Tibial nerve (tissue), 4 donors: ENCODE measurements at regions not wholly inside any gene's neighbourhood (a gene's known extent, or its start where the extent isn't known, plus 50 kb on each side); places are given as distances from the start of the nearest gene placed in this dataset.

Experiments used
- DNase-seq, 2 donors: peaks; one replicate each; pipeline ENCODE4 v3.0.0-alpha.2; 2019; ENCODE audit warnings: low spot score in 2 of 2
- H3K27ac ChIP-seq, 4 donors: fragments of 200-600 bp; sonication (generic) in 3 of 4; one replicate each; pipeline ENCODE4 v1.5.1; 2017 to 2019; ENCODE audit warnings: mild to moderate bottlenecking in 1 of 4
- H3K27me3 ChIP-seq, 2 donors: fragments of 200-600 bp; sonication (generic) in 1 of 2; one replicate each; pipeline versions ENCODE4 v1.5.1 to v1.6.0; 2017 to 2019
- H3K36me3 ChIP-seq, 3 donors: fragments of 200-600 bp; sonication (generic); one replicate each; pipeline ENCODE4 v1.5.1; 2018 to 2019
- H3K4me1 ChIP-seq, 4 donors: fragments of 200-600 bp; sonication (generic) in 3 of 4; one replicate each; pipeline ENCODE4 v1.5.1; 2017 to 2019
- H3K4me3 ChIP-seq, 4 donors: fragments of 200-600 bp; sonication (generic) in 3 of 4; one replicate each; pipeline ENCODE4 v1.5.1; 2017 to 2019; ENCODE audit warnings: mild to moderate bottlenecking in 1 of 4, moderate library complexity in 1 of 4
- H3K9me3 ChIP-seq, 4 donors: fragments of 200-600 bp; sonication (generic) in 3 of 4; one replicate each; pipeline ENCODE4 v1.5.1; 2017 to 2019
- CTCF ChIP-seq, 5 experiments: fragments of 200-600 bp in 3 of 5; fragments of 450-650 bp in 2 of 5; sonication (generic) in 3 of 5; IDR thresholded peaks; one replicate each; pipeline ENCODE4 v1.5.1; 2016 to 2019; ENCODE audit warnings: antibody characterized with exemption in 5 of 5, mild to moderate bottlenecking in 3 of 5, moderate library complexity in 2 of 5
- EP300 ChIP-seq, 2 donors: sonication (generic); formaldehyde crosslinking; IDR thresholded peaks; one replicate each; pipeline ENCODE4 v1.6.1; 2017; ENCODE audit warnings: antibody characterized with exemption in 2 of 2, mild to moderate bottlenecking in 1 of 2
- POLR2A ChIP-seq, 2 donors: fragments of 450-650 bp; IDR thresholded peaks; one replicate each; pipeline ENCODE4 v1.6.1; 2017; ENCODE audit warnings: antibody characterized with exemption in 2 of 2, mild to moderate bottlenecking in 2 of 2, moderate library complexity in 2 of 2
- WGBS, 2 donors: methylation state at CpG; one replicate each; pipeline ENCODE4 v1.1.5; 2018; 5-methylcytosine and 5-hydroxymethylcytosine counted together

- WGBS, 2 donors, result 27 to 28% methylated on average over 1 of the region's 1 CpG
- no peak for DNase-seq
Observed at GRCh38 chrX:19202171-19202570, 79.9 kb upstream of the ADGRG2 start.

GRCh38 chrX:19204636-19205035 lies 82.4 kb upstream of the ADGRG2 start:
- no peaks in the 10 kb centered on the region for H3K4me1 ChIP-seq
- H3K9me3 ChIP-seq, result no peaks in the 10 kb centered on the region
- H3K27ac ChIP-seq, result no peak overlapping the region
- TF ChIP-seq POLR2A (IDR thresholded peaks at IDR 0.05) (no peak), EP300 (IDR thresholded peaks at IDR 0.05) (no peak), CTCF (IDR thresholded peaks at IDR 0.05) (no peak)
- no peak for DNase-seq
- 72 to 88% methylated on average over 6 of the region's 6 CpGs for WGBS, 2 donors
- H3K4me3 ChIP-seq, result no peak overlapping the region
- H3K27me3 ChIP-seq, result no peaks in the 10 kb centered on the region
- H3K36me3 ChIP-seq, result no peaks in the 10 kb centered on the region

More at GRCh38 chrX:19202171-19202570, 79.9 kb upstream of the ADGRG2 start:
- Histone ChIP-seq H3K36me3 (no peaks in the 10 kb centered on the region), H3K9me3 (no peaks in the 10 kb centered on the region), H3K27me3 (no peaks in the 10 kb centered on the region), H3K4me3 (no peak overlapping the region), H3K27ac (no peak overlapping the region), H3K4me1 (no peaks in the 10 kb centered on the region)
- no peak for TF ChIP-seq EP300 (IDR thresholded peaks at IDR 0.05)
- no peak for TF ChIP-seq CTCF (IDR thresholded peaks at IDR 0.05)
- no peak for TF ChIP-seq POLR2A (IDR thresholded peaks at IDR 0.05)

- Histone ChIP-seq H3K27ac (no peak overlapping the region), H3K4me3 (no peak overlapping the region), H3K36me3 (no peaks in the 10 kb centered on the region), H3K9me3 (no peaks in the 10 kb centered on the region), H3K27me3 (peaks cover 0 to 2% of the 10 kb centered on the region in 2 donors), H3K4me1 (no peaks in the 10 kb centered on the region)
- TF ChIP-seq EP300 (IDR thresholded peaks at IDR 0.05) (no peak), CTCF (IDR thresholded peaks at IDR 0.05) (no peak), POLR2A (IDR thresholded peaks at IDR 0.05) (no peak)
- no peak for DNase-seq
Observed at GRCh38 chrX:19212037-19212436, 89.8 kb upstream of the ADGRG2 start.

- no peak for DNase-seq
- peaks cover 0 to 2% of the 10 kb centered on the region in 2 donors for H3K27me3 ChIP-seq
- no peaks in the 10 kb centered on the region for H3K36me3 ChIP-seq
- H3K27ac ChIP-seq, result no peak overlapping the region
- H3K9me3 ChIP-seq, result no peaks in the 10 kb centered on the region
- TF ChIP-seq CTCF (IDR thresholded peaks at IDR 0.05), result no peak
- TF ChIP-seq EP300 (IDR thresholded peaks at IDR 0.05), result no peak
- no peak for TF ChIP-seq POLR2A (IDR thresholded peaks at IDR 0.05)
- no peak overlapping the region for H3K4me3 ChIP-seq
- WGBS, 2 donors, result 83 to 86% methylated on average over 1 of the region's 1 CpG
- no peaks in the 10 kb centered on the region for H3K4me1 ChIP-seq
Observed at GRCh38 chrX:19213610-19214152, 91.4 kb upstream of the ADGRG2 start.

GRCh38 chrX:19214311-19214710 lies 92.0 kb upstream of the ADGRG2 start:
- no peak for DNase-seq
- H3K4me3 ChIP-seq, result no peak overlapping the region
- H3K36me3 ChIP-seq, result no peaks in the 10 kb centered on the region
- no peak for TF ChIP-seq CTCF (IDR thresholded peaks at IDR 0.05)
- no peak for TF ChIP-seq POLR2A (IDR thresholded peaks at IDR 0.05)
- no peak for TF ChIP-seq EP300 (IDR thresholded peaks at IDR 0.05)
- H3K27ac ChIP-seq, result no peak overlapping the region
- no peaks in the 10 kb centered on the region for H3K4me1 ChIP-seq
- H3K27me3 ChIP-seq, result peaks cover 0 to 2% of the 10 kb centered on the region in 2 donors
- no peaks in the 10 kb centered on the region for H3K9me3 ChIP-seq
- WGBS, 2 donors, result 56 to 76% methylated on average over 7 of the region's 7 CpGs
